ENCODE measurements at regions not wholly inside any gene's neighbourhood (a gene's known extent, or its start where the extent isn't known, plus 50 kb on each side); places are given as distances from the start of the nearest gene placed in this dataset.

DNA sequence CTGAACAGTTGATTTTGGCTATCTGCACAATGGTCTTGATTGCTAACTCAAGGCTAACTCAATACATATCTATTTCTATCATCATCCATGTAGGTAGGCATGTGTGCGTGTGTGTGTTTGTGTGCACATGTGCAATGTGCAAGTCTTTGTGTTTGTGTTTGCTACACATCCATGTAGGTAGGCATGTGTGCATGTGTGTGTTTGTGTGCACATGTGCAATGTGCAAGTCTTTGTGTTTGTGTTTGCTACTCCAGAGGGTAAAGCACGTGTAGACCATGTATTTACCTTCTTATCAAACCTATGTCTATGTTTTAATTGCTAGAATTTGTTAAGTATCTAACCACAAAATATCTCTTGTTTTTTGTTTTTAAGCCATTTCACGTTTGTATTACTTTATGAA is 962.6 kb downstream of the LRFN5 start (continued):
- TF ChIP-seq KDM1A (IDR thresholded peaks at IDR 0.05; ENCODE audit: low read depth): no peak

DNA sequence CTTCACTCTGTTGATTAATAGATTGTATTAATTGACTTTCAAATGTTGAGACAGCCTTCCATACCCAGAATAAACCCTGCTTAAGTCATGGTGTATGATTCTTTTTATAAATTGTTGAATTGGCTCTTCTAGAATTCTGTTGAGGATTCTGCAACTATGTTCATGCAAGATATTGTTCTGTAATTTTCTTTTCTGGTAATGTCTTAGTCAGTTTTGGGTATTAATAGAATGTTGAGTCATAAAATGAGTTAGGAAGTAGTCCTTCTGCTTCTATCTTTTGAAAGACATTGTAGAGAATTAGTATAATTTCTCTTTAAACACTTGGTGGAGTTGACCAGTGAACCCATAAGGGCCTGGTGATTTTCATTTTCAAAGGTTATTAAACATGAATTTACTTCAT is 958.9 kb downstream of the LRFN5 start:
- Histone ChIP-seq H3K4me2 (no peak overlapping the region), H3K4me3 (no peak overlapping the region), H3K27ac (no peak overlapping the region), H3K4me1 (no peaks in the 10 kb centered on the region), H3K9me3 (no peaks in the 10 kb centered on the region; the same call in 2 of the 3 replicates)
- ChIA-PET POLR2A (no interaction called here), CTCF (no interaction called here)
- TF ChIP-seq HOXA7 (CRISPR knock-in tag; IDR thresholded peaks at IDR 0.05): no peak
- TF ChIP-seq, protein P1, sequence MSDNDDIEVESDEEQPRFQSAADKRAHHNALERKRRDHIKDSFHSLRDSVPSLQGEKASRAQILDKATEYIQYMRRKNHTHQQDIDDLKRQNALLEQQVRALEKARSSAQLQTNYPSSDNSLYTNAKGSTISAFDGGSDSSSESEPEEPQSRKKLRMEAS (IDR thresholded peaks at IDR 0.05): no peak
- TF ChIP-seq RNF2 (IDR thresholded peaks at IDR 0.05; ENCODE audit: borderline replicate concordance, low read depth): no peak
- no peak for TF ChIP-seq CEBPB (IDR thresholded peaks at IDR 0.05)
- no peak for TF ChIP-seq HOXB13 (CRISPR knock-in tag; IDR thresholded peaks at IDR 0.05; ENCODE audit: low read depth)
- TF ChIP-seq FOXS1 (CRISPR knock-in tag; IDR thresholded peaks at IDR 0.05): no peak
- no peak for TF ChIP-seq HEYL (CRISPR knock-in tag; IDR thresholded peaks at IDR 0.05)
- TF ChIP-seq, protein P2, sequence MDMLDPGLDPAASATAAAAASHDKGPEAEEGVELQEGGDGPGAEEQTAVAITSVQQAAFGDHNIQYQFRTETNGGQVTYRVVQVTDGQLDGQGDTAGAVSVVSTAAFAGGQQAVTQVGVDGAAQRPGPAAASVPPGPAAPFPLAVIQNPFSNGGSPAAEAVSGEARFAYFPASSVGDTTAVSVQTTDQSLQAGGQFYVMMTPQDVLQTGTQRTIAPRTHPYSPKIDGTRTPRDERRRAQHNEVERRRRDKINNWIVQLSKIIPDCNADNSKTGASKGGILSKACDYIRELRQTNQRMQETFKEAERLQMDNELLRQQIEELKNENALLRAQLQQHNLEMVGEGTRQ (IDR thresholded peaks at IDR 0.05): no peak
- TF ChIP-seq RARB (CRISPR knock-in tag; IDR thresholded peaks at IDR 0.05): no peak
- no peak for TF ChIP-seq EP300 (IDR thresholded peaks at IDR 0.05)
- TF ChIP-seq CHD4 (IDR thresholded peaks at IDR 0.05; ENCODE audit: borderline replicate concordance): no peak
- TF ChIP-seq MAFK (IDR thresholded peaks at IDR 0.05; ENCODE audit: partially characterized antibody): no peak
- TF ChIP-seq POLR2AphosphoS2 (conservative IDR thresholded peaks at IDR 0.05; ENCODE audit: low read length): no peak
- no peak for TF ChIP-seq ZFP36 (IDR thresholded peaks at IDR 0.05; ENCODE audit: borderline replicate concordance, partially characterized antibody)
- TF ChIP-seq CBX2 (IDR thresholded peaks at IDR 0.05; ENCODE audit: borderline replicate concordance, low read depth): no peak
- TF ChIP-seq, protein P3, sequence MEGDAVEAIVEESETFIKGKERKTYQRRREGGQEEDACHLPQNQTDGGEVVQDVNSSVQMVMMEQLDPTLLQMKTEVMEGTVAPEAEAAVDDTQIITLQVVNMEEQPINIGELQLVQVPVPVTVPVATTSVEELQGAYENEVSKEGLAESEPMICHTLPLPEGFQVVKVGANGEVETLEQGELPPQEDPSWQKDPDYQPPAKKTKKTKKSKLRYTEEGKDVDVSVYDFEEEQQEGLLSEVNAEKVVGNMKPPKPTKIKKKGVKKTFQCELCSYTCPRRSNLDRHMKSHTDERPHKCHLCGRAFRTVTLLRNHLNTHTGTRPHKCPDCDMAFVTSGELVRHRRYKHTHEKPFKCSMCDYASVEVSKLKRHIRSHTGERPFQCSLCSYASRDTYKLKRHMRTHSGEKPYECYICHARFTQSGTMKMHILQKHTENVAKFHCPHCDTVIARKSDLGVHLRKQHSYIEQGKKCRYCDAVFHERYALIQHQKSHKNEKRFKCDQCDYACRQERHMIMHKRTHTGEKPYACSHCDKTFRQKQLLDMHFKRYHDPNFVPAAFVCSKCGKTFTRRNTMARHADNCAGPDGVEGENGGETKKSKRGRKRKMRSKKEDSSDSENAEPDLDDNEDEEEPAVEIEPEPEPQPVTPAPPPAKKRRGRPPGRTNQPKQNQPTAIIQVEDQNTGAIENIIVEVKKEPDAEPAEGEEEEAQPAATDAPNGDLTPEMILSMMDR (IDR thresholded peaks at IDR 0.05): no peak
- FAIRE-seq: no peak
- no peak for ATAC-seq
- no peak for DNase-seq (ENCODE audit: low read depth in 1 of 2, low spot score in 1 of 2)

DNA sequence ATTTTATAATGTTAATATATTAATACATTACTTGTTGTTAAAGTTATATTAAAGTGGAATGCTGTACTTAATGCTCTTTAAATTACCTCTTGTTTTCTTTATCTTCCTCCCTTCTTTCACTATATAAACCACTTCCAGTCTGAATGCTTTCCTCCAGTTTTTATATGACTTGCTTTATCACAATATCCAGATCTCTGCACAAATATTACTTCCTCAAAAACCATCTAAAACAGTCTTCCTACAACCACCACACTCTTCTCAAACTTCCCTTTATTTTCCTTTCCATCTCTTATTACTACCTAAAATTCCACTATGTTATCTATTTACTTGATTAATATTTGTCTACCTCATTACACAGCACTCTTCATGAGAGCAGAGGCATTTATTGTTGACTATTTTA is 956.6 kb downstream of the LRFN5 start:
- no peak for FAIRE-seq

More for the DNA sequence above, 956.6 kb downstream of the LRFN5 start:
- H3K4me2 ChIP-seq: no peak overlapping the region
- no peak overlapping the region for H3K4me3 ChIP-seq
- H3K4me1 ChIP-seq: no peaks in the 10 kb centered on the region
- POLR2A ChIA-PET: no interaction called here
- TF ChIP-seq RFX5 (IDR thresholded peaks at IDR 0.05): no peak
- no peak for TF ChIP-seq CBX2 (IDR thresholded peaks at IDR 0.05; ENCODE audit: borderline replicate concordance, low read depth)
- TF ChIP-seq, protein P4, sequence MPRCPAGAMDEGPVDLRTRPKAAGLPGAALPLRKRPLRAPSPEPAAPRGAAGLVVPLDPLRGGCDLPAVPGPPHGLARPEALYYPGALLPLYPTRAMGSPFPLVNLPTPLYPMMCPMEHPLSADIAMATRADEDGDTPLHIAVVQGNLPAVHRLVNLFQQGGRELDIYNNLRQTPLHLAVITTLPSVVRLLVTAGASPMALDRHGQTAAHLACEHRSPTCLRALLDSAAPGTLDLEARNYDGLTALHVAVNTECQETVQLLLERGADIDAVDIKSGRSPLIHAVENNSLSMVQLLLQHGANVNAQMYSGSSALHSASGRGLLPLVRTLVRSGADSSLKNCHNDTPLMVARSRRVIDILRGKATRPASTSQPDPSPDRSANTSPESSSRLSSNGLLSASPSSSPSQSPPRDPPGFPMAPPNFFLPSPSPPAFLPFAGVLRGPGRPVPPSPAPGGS (IDR thresholded peaks at IDR 0.05): no peak
- TF ChIP-seq, protein P5, sequence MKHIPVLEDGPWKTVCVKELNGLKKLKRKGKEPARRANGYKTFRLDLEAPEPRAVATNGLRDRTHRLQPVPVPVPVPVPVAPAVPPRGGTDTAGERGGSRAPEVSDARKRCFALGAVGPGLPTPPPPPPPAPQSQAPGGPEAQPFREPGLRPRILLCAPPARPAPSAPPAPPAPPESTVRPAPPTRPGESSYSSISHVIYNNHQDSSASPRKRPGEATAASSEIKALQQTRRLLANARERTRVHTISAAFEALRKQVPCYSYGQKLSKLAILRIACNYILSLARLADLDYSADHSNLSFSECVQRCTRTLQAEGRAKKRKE (CRISPR knock-in tag; IDR thresholded peaks at IDR 0.05; ENCODE audit: low read depth): no peak
- no peak for TF ChIP-seq MAZ (IDR thresholded peaks at IDR 0.05; ENCODE audit: borderline replicate concordance, low read depth, low read length)
- TF ChIP-seq, protein P6, sequence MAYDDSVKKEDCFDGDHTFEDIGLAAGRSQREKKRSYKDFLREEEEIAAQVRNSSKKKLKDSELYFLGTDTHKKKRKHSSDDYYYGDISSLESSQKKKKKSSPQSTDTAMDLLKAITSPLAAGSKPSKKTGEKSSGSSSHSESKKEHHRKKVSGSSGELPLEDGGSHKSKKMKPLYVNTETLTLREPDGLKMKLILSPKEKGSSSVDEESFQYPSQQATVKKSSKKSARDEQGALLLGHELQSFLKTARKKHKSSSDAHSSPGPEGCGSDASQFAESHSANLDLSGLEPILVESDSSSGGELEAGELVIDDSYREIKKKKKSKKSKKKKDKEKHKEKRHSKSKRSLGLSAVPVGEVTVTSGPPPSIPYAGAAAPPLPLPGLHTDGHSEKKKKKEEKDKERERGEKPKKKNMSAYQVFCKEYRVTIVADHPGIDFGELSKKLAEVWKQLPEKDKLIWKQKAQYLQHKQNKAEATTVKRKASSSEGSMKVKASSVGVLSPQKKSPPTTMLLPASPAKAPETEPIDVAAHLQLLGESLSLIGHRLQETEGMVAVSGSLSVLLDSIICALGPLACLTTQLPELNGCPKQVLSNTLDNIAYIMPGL (CRISPR knock-in tag; IDR thresholded peaks at IDR 0.05; ENCODE audit: borderline replicate concordance): no peak
- TF ChIP-seq EP300 (IDR thresholded peaks at IDR 0.05): no peak
- no peak for TF ChIP-seq TP53 (CRISPR knock-in tag; IDR thresholded peaks at IDR 0.05)
- no peak for TF ChIP-seq EHF (CRISPR knock-in tag; IDR thresholded peaks at IDR 0.05)
- no peak for TF ChIP-seq ZNF302 (CRISPR knock-in tag; IDR thresholded peaks at IDR 0.05)
- no peak for TF ChIP-seq HEYL (CRISPR knock-in tag; IDR thresholded peaks at IDR 0.05)
- no peak for TF ChIP-seq JUN (IDR thresholded peaks at IDR 0.05)
- no peak for TF ChIP-seq NR3C1 (IDR thresholded peaks at IDR 0.05)
- no peak for TF ChIP-seq BHLHE40 (IDR thresholded peaks at IDR 0.05; ENCODE audit: low read depth, low read length)
- no peak for TF ChIP-seq HOXB5 (CRISPR knock-in tag; IDR thresholded peaks at IDR 0.05)
- TF ChIP-seq EHMT2 (IDR thresholded peaks at IDR 0.05; ENCODE audit: low read depth): no peak
- H3K9me3 ChIP-seq: no peaks in the 10 kb centered on the region; the same call in 2 of the 3 replicates
- DNase-seq (ENCODE audit: low read depth in 1 of 2, low spot score in 1 of 2) (no peak), ATAC-seq (no peak)
- CTCF ChIA-PET: no interaction called here
- H3K27ac ChIP-seq: no peak overlapping the region
